CD14-positive monocyte (primary cell): ENCODE measurements at regions not wholly inside any gene's neighbourhood (a gene's known extent, or its start where the extent isn't known, plus 50 kb on each side); places are given as distances from the start of the nearest gene placed in this dataset.

ENCODE experiments used
- DNase-seq, 3 donors: peaks; one replicate each; pipeline ENCODE4 v3.0.0-alpha.2; 2011 to 2022
- H2AFZ ChIP-seq: 2 replicates; pipeline ENCODE4 v1.6.0; 2012; ENCODE audit warnings: mild to moderate bottlenecking, low read depth, low read length, inconsistent platforms; ENCODE audit not compliant: insufficient read depth, poor library complexity, severe bottlenecking
- H3K27ac ChIP-seq, 2 donors: 1 replicate in 1 of 2; 2 replicates in 1 of 2; pipeline ENCODE4 v1.5.1; 2012 to 2013; ENCODE audit warnings: low read length in 2 of 2, control low read depth in 1 of 2, inconsistent platforms in 1 of 2, low read depth in 1 of 2, mild to moderate bottlenecking in 1 of 2
- H3K27me3 ChIP-seq, 2 donors: one replicate each; pipeline versions ENCODE4 v1.6.0 to v1.6.1; 2011 to 2013; ENCODE audit warnings: low read length in 2 of 2; ENCODE audit not compliant: control insufficient read depth in 2 of 2, insufficient read depth in 2 of 2
- H3K36me3 ChIP-seq, 2 donors: replicated peaks in 1 of 2; 1 replicate in 1 of 2; 2 replicates in 1 of 2; pipeline versions ENCODE4 v1.5.1 to v1.6.1; 2012 to 2013; ENCODE audit warnings: low read length in 2 of 2, control low read depth in 1 of 2, inconsistent platforms in 1 of 2, mild to moderate bottlenecking in 1 of 2; ENCODE audit not compliant: insufficient read depth in 2 of 2, control insufficient read depth in 1 of 2
- H3K4me1 ChIP-seq, 2 donors: 1 replicate in 1 of 2; 2 replicates in 1 of 2; pipeline versions ENCODE4 v1.5.1 to v1.6.1; 2012 to 2013; ENCODE audit warnings: low read length in 2 of 2, control low read depth in 1 of 2, inconsistent platforms in 1 of 2, mild to moderate bottlenecking in 1 of 2, moderate library complexity in 1 of 2; ENCODE audit not compliant: insufficient read depth in 2 of 2, control insufficient read depth in 1 of 2
- H3K4me2 ChIP-seq: replicated peaks from 2 replicates; pipeline ENCODE3; 2012; ENCODE audit warnings: low read length, moderate library complexity, mild to moderate bottlenecking; ENCODE audit not compliant: poor library complexity, severe bottlenecking; ENCODE audit errors: extremely low read depth
- H3K4me3 ChIP-seq, 3 experiments: fragments of 200-600 bp in 1 of 3; sonication (generic) in 1 of 3; replicated peaks in 1 of 3; 1 replicate in 2 of 3; 2 replicates in 1 of 3; pipeline ENCODE4 v1.5.1; 2011 to 2013; ENCODE audit warnings: low read length in 3 of 3, mild to moderate bottlenecking in 3 of 3, control low read depth in 2 of 3, low read depth in 2 of 3, inconsistent platforms in 1 of 3, moderate library complexity in 1 of 3
- H3K79me2 ChIP-seq: 2 replicates; pipeline ENCODE4 v1.6.0; 2012; ENCODE audit warnings: mild to moderate bottlenecking, control low read depth, inconsistent platforms, low read length, moderate library complexity; ENCODE audit not compliant: insufficient read depth
- H3K9ac ChIP-seq: 2 replicates; pipeline ENCODE4 v1.6.0; 2017; ENCODE audit warnings: low read length, mild to moderate bottlenecking; ENCODE audit not compliant: insufficient read depth, poor library complexity, severe bottlenecking
- H3K9me3 ChIP-seq, 2 donors: replicated peaks in 1 of 2; 1 replicate in 1 of 2; 2 replicates in 1 of 2; pipeline versions ENCODE4 v1.5.1 to v1.6.1; 2012 to 2013; ENCODE audit warnings: low read length in 2 of 2, control low read depth in 1 of 2; ENCODE audit not compliant: control insufficient read depth in 1 of 2, insufficient read depth in 1 of 2
- H4K20me1 ChIP-seq: 2 replicates; pipeline ENCODE4 v1.6.0; 2012; ENCODE audit warnings: mild to moderate bottlenecking, low read length, control low read depth, moderate library complexity; ENCODE audit not compliant: insufficient read depth
- H3K27ac Mint-ChIP-seq, 7 donors: one replicate each; pipeline ENCODE4 v1.8.0; 2020; ENCODE audit warnings: mild to moderate bottlenecking in 7 of 7, mixed read lengths in 7 of 7, moderate library complexity in 6 of 7, inconsistent platforms in 2 of 7
- H3K27me3 Mint-ChIP-seq, 3 donors: one replicate each; pipeline ENCODE4 v1.8.0; 2021 to 2022; ENCODE audit warnings: low read depth in 3 of 3, mild to moderate bottlenecking in 3 of 3, mixed read lengths in 3 of 3, moderate library complexity in 3 of 3, inconsistent platforms in 1 of 3
- H3K36me3 Mint-ChIP-seq, 2 donors: one replicate each; pipeline ENCODE4 v1.8.0; 2020; ENCODE audit warnings: mixed read lengths in 2 of 2, inconsistent platforms in 1 of 2, mild to moderate bottlenecking in 1 of 2
- H3K4me1 Mint-ChIP-seq: one replicate; pipeline ENCODE4 v1.8.0; 2020; ENCODE audit warnings: mild to moderate bottlenecking, mixed read lengths
- H3K4me3 Mint-ChIP-seq, 2 donors: one replicate each; pipeline ENCODE4 v1.8.0; 2020; ENCODE audit warnings: mild to moderate bottlenecking in 2 of 2, mixed read lengths in 2 of 2, moderate library complexity in 1 of 2
- H3K9me3 Mint-ChIP-seq, 7 donors: one replicate each; pipeline ENCODE4 v1.8.0; 2020 to 2022; ENCODE audit warnings: mixed read lengths in 7 of 7, mild to moderate bottlenecking in 6 of 7, moderate library complexity in 6 of 7, inconsistent platforms in 2 of 7
- CTCF ChIP-seq: fragments of 200-600 bp; IDR thresholded peaks from one replicate; pipeline ENCODE4 v1.8.0; 2022; ENCODE audit warnings: antibody characterized with exemption, mild to moderate bottlenecking
- WGBS: methylation state at CpG from one replicate; pipeline ENCODE4 v1.1.5; 2013; ENCODE audit warnings: missing lambda C conversion rate; ENCODE audit not compliant: insufficient coverage; 5-methylcytosine and 5-hydroxymethylcytosine counted together
- intact Hi-C, 2 donors: fragments of 100-400 bp; cut with micrococcal nuclease; formaldehyde crosslinking; loops; one replicate each; pipeline versions ENCODE4 v1.15.0 to v1.15.1; 2023

- H2AFZ ChIP-seq = no peak overlapping the region
- Mint-ChIP-seq H3K27me3 (no peaks in the 10 kb centered on the region), H3K9me3 (peaks cover 0 to 8% (median 2%) of the 10 kb centered on the region in 7 donors), H3K27ac (no peak overlapping the region), H3K4me1 (no peaks in the 10 kb centered on the region), H3K36me3 (no peaks in the 10 kb centered on the region), H3K4me3 (no peak overlapping the region)
- H3K4me2 ChIP-seq = no peak overlapping the region
- no peak overlapping the region for H3K27ac ChIP-seq
- H3K9ac ChIP-seq = no peak overlapping the region
- no peaks in the 10 kb centered on the region for H3K36me3 ChIP-seq
- no peaks in the 10 kb centered on the region for H3K27me3 ChIP-seq
- WGBS = no CpG with 5 or more reads among the region's 2 CpGs
- H3K79me2 ChIP-seq = no peaks in the 10 kb centered on the region
- H4K20me1 ChIP-seq = no peaks in the 10 kb centered on the region
- H3K9me3 ChIP-seq = peaks cover 0 to 3% of the 10 kb centered on the region in 2 donors
- TF ChIP-seq CTCF = no peak
- intact Hi-C loops = no loop called here
- H3K4me3 ChIP-seq = no peak overlapping the region
- DNase-seq = no peak
- no peaks in the 10 kb centered on the region for H3K4me1 ChIP-seq
These were observed 566.8 kb upstream of the AADAT start for GRCh38 chr4:170656506-170656905.

- no peaks in the 10 kb centered on the region for H3K9me3 ChIP-seq
- Mint-ChIP-seq H3K27ac (no peak overlapping the region), H3K4me3 (no peak overlapping the region), H3K36me3 (no peaks in the 10 kb centered on the region), H3K9me3 (peaks cover 0 to 2% (median 0%) of the 10 kb centered on the region in 7 donors), H3K4me1 (no peaks in the 10 kb centered on the region), H3K27me3 (no peaks in the 10 kb centered on the region)
- H3K79me2 ChIP-seq = no peaks in the 10 kb centered on the region
- H3K4me1 ChIP-seq = no peaks in the 10 kb centered on the region
- H3K9ac ChIP-seq = no peak overlapping the region
- no peaks in the 10 kb centered on the region for H3K27me3 ChIP-seq
- intact Hi-C loops = no loop called here
- no peak overlapping the region for H3K27ac ChIP-seq
- no peak for TF ChIP-seq CTCF
- no peaks in the 10 kb centered on the region for H4K20me1 ChIP-seq
- no peak overlapping the region for H2AFZ ChIP-seq
- H3K4me2 ChIP-seq = no peak overlapping the region
- no peak for DNase-seq
- no peaks in the 10 kb centered on the region for H3K36me3 ChIP-seq
- no peak overlapping the region for H3K4me3 ChIP-seq
These were observed 562.8 kb upstream of the AADAT start for GRCh38 chr4:170652571-170652970.
